ENCODE measurements at regions not wholly inside any gene's neighbourhood (a gene's known extent, or its start where the extent isn't known, plus 50 kb on each side); places are given as distances from the start of the nearest gene placed in this dataset.

DNA sequence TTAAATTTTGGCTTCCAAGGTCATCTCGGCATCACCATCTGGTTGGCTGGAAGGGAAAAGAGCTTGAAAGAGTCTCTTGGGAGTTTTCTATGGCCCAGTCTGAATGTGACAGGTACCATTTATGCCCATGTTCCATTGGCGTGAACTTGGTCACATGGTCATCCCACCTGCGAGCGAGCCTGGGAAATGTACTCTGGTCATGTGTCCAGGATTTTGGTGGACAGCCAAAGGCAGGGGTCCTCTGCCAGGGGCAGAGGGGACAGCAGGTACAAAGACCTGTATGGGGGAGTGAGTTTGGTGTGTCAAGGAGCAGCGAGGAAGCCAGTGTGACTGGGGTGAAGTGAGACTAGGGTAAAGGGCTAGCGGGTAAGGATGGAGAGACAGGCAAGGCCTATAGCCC lies 112.6 kb downstream of the CDC5L start:
- no peak for DNase-seq

DNA sequence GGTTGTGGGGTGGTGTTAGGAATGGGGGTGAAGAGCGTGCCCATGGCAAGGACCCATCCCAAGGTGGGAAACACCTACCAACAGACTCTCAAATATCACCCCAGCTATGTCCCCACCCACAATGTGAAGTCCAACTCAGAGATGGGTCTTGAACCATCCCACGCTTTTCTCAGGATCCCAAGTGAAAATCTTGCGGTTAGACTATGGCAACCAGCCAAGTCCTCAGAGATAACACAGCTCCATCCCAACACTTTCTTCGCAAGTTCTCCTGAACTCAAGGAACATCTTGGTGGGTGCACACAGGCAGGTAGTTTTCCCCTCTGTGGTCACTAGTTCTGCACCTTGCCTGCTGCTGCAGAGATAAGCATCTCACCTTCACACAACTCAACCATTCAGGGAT lies 116.0 kb downstream of the CDC5L start:
- DNase-seq, result no peak

DNA sequence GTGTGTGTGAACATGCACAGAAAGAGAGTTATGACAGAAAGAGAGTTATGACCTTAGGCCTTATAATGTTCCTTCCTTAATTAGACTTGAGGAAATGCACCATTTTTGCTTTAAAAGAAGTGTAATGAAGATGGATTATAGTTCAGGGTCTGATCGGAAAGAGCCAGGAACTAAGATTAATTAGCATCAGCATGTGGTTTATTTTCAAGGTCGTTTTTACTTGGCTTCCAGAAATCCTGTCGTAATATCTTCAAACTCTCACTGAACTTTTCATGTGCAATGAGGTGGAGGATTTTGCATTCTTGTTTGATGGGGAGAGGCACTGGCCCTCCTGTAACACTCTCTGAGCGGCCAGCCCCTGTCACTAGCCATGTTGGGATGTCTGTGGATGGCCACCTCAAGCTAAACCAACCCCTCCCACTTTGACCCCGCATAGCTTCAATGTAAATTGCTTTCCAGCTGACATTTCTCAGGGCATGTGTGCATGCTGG lies 116.8 kb downstream of the CDC5L start:
- DNase-seq, result no peak

DNA sequence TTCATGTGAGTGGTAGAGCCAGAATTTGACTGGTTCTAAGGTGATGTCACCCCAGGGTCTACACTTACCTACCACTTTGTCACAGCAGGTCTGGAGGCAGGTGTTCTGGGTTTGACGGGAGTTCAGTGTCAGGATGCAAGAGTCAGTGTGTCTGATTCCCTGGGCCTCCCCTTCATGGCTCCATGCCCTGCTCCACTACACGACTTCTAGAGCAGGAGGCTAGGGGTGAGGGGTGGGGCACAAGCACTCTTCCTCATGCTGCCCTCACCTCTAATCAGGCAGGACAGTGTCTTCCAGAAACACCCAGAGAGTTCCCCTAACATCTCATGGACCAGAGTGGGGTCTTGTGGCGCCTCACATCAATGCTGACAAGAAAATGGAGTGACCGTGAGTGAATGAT lies 118.2 kb downstream of the CDC5L start:
- DNase-seq, result no peak

DNA sequence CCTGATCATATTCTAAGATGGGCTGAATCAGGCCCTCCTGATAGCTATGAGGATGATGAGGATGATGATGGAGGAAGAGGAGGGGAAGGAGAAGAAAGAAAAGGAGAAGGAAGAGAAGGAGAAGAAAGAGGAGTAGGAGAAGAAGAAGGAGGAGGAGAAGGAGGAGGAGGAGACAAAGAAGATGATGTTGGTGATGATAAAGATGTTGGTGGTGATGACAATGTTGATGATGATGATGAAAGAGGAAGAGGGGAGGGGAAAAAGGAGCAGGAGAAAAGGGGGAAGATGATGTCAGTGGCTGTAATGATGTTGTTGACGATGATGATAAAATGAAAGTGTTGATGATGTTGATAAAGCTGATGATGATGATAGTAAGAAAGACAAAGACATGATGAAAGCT lies 119.5 kb downstream of the CDC5L start:
- no peak for DNase-seq

DNA sequence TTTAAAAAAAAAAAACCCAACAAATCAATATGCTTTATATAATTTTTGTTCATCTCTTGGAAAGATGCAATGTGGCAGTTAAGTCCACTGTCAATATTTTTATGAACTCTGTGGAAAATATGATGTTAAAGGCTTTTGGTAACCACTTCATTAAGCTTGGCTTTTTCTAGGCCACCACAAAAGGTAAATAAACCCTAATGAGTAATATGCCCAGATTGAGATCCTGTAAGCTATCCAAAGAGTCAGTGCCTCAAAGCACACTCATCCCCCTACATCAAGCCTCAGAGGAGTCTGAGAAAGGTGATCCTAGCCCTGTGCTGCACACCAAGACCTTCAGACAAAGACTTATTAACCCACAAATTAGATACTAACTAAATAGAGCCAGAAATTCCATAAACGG lies 121.1 kb downstream of the CDC5L start:
- DNase-seq, result no peak

DNA sequence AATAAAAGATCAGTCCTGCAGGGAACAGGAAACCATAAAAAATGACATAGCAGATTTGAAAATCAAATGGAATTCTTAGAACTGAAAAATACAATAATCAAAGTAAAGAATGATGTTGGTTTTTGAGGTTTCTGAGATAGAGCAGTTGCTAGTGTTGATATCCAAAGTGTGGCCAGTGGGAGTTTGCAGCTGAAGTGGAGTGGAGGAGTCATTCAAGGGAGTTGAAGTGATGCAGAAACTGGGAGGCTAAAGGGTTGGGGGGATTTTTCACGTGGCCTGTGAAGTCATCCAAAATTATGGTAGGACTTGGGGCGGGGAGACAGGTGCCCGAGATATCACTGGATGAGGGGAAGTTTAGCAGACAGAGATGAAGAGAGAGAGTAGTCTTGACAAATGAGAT lies 123.6 kb downstream of the CDC5L start:
- no peak for DNase-seq

DNA sequence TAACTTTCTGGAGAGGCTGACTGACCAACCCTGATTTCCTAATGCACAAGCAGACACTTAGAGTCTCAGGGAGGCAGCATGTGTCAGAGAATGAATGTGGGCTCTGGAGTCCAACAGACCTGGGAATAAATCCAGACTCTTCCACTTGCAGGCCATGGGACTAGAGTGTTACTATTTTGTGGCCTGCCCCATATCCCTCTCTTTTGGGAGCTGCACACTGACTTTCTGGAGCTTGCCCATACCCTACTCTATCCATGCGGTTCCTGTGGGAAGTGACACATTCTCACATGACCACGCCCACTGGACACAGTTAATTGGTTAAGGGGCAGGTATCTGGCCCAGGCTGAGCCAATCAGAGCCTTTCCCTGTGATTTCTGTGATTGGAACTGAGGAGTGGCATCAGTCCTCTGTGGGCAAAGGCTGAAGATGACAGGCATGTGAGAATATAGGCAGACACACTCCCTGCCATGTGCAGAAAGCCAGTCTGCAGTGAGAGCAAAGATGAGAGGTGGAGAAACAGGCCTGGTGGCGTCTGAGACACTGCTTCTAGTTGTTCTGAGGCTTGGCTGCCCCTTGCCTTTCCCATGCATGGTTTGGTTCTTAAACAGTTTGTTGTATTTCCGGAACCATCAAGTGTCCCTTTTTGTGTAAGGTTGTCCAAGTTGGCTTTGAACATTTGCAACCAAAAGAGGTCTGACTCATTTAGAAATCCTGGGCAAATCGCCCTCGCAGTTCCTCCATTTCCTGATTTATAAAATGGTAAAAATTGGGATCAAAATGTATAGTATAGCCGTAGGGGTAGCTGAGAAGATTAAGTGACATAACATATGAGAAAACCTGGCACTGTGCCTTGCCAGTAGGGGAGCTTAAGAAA lies 125.6 kb downstream of the CDC5L start:
- DNase-seq, result no peak

DNA sequence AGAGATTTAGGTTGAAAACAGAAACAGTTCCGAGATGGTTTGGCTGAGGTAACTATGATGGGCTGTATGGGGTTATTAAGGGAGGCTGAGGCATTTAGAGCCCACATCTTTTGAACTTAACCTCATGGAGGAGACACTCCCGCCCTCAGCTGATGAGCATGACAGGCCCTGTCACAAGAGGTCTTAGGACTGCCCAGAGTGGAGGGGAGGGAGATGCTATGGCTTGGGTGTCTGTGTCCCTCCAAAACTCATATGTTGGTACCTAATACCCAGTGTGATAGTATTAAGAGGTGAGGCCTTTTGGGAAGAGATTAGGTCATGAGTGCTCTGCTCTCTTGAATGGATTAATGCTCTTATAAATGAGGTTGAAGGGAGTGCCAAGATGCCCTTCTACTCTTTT lies 126.6 kb downstream of the CDC5L start:
- no peak for DNase-seq

DNA sequence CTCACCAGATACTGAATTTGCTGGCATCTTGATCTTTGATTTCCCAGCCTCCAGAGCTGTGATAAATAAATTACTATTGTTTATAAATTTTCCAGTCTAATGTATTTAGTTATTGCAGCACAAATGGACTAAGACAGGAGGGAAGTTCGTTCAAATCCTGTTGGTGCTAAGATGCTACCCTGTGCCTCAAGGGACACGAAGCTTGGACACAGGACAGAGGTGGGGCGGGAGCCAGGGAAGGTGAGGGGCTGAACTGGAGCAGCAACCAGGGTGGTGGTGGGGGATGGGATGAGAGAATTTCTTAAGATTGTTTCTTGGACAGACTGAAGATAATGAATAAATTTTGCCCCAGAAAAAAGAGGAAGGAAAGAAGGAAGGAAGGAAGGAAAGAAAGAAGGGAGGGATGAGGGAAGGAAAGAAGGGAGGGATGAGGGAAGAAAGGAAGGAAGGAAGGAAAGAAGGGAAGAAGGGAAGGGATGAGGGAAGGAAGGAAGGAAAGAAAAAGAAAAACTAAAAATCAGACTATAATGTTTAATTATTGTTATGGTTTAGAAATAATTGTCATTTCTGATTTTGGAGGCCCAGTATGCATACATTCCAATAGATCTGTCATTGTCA lies 127.2 kb downstream of the CDC5L start:
- DNase-seq, result no peak

DNA sequence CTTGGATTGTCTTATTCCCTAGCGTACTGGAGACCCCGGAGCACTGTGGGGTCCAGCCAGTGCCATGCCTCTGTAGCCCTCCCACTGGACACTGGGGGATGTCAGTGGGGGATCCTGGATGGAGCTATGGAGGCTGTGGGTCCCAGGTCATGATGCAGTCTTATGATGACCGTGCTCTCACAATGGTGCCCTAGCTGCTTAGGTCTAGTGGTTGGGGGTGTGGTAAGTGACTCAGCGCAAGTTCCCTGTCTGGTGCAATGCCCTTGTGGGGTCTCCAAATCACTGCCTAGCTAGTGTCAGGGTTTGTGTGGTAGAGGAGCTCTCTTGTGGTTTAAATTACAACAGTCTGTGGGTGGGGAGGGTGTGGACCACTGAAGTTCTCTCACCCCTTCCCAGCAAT lies 135.4 kb downstream of the CDC5L start:
- DNase-seq, result no peak

DNA sequence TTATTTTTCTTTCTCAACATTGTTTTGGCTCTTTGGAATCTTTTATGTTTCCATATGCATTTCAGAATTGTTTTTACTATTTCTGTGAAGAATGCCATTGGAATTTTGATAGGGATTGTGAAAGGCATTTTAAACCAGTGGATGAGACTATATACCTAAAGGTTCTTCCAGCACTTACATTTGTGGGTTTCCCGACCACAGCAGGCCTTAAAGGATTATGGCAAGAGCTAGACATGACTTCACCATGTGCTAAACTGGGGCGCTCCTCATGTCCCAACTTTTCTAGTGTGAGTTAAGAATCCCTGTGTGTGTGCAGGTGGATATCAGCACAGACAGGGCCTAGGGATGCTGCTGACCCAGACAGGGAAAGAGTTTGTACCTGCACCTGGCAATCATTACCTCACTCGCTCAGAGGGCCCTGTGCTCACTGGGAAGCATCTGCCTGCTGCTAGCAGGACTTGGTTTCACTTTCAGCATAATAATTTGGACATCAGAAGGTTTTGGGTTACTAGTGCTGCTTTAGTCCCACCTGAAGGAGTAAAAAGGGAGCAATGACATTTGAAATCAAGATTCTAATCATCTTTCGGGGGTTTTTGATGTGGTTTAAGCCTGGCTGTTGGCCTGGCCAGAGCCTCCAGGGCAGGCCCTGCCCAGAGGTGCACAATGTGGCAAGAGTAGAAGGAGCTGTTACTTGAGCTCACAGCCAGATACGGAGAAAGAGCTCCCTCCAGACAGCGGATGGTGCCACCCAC lies 137.1 kb downstream of the CDC5L start:
- no peak for DNase-seq

DNA sequence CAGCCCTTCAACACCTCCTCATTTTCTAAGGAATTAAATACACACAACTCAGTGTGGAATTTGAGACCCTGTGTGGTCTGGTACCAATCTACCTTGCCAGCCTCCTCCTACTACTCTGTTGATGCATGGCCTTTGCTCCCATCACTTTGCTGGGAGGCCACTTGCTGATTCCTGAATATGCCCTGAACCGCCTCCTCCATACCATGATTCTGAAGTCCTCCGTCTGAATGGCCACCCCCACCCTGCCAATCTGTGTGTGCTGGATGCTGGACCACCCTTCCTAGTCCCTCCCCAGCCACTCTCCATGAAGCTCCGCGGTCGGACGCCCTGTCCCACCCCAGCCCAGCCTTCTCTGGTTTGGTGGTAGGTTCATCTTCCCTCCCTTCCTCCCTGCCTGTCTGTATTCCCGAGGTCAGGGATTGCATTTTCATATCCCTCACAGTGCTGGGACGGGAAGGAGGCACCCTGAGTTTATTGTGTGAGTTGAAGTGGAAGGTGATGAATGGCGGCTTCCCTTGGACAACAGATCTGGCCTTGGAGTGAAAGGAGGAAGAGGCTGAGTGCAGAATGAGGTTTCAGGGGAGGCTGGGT lies 138.3 kb downstream of the CDC5L start:
- no peak for DNase-seq

DNA sequence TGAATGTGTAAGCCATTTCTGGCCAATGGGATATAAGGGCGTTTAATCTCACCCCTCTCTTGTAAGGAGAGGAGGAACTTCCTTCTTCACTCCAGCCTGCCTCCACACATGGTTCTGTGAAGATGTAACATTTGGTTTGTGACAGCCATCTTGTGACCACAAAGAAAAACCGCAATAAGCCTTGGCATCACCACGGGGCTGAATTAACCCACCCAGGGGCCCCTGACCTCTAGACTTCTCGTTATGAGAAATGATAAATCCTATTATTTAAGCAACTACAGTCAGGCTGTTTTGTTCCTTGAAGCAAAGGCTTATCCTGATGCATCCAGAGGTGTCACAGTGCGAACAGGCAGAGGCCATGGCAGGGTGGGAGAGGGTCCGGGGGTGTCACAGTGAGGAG lies 139.7 kb downstream of the CDC5L start:
- DNase-seq, result no peak

DNA sequence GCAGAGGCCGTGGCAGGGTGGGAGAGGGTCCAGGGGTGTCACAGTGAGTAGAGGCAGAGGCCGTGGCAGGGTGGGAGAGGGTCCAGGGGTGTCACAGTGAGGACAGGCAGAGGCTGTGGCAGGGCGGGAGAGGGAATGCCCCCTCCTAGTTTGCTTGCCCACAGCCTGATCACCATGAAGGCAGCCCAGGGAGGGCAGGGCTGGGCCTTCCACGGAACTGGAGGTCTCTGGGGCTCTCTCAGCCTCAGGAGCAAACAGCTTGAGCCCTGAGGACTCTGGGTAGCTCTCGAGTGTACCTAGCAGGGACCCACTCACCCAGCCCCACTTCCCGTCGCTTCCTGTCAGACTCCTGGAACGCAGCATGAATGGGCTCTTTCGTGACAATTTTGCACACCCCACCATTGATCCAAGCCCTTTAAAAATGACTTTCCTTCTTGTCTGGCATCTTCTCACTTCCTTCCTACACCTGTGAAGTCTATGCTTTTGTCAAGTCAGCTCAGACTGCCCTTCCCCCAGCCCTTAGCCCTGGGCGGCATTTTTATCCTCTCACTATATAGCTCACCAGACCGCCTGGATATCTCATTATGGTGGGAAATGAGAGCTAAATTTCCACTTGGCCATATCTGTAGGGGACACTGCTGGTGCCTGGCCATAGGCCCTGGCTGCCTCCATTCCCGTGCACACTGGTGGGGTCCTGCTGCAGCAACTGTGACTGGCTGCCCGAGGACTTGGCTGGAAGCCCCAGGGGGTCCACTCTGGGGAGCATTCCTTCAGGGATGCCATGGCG lies 140.3 kb downstream of the CDC5L start:
- no peak for DNase-seq

DNA sequence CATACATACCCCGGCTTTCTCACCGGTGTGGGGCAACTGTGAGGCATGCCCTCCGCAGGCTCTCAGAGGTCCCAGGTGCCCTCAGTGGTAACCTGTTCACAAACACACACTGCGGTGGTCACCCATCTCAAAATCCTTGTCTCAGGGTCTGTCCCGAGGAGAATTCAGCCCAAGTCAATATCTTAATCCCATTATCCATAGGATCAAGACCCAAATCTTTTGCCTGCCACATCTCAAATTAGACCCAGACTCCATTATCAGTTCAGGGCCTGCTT lies 140.8 kb downstream of the CDC5L start:
- no peak for DNase-seq

DNA sequence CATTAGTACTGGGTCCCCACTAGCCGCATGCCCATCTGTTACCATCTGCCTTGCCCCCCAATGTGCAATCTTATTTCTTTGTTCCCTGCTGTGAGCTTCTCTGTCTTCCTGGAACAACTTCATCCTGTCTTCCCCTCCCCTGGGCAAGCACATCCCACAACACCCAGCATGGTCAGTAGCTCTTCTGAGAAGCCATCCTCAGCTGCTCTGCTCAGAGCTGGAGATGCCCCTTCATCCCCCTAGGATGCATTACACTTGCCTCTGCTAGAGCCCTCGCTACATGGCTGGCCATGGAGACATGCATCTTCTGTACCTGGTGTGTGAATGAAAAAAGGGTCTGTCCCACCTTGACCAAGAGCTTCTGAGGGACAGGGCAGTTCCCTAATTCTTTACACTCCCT lies 141.2 kb downstream of the CDC5L start:
- no peak for DNase-seq

DNA sequence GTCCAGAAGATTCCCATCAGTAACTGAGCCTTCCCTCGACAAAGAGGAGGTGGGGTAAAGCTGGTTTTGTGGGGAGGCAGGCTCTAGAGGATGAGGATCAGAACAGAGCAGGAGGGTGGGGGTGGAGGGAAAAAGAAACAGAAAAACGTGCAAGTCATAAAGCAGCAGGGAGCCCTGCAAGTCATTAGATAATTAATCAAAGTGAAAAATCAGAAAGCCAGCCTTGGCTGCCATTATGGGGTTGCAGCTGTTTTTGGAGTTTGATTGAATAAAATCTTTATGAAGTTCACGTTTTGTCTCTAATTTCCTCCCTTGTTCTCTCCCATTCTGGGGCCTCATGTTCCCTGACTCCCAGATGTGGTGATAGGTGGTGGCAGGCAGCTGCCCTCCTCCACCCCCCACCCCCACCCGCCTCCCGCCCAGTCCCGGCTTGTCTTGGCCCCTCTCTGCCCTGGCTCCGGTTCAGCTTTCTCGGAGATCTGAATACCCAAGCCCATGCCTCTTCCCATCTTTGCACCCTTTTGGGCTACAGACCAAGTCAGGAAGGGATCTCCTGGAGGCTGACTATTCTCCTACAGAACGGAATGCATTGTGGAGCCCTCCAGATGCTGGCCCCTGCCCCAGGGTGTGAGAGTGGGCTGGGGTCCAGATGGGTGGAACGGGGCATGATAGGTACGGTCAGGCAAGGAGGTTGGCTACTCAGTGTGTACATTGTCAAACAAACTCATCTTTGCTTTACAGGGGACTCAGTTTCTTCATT lies 141.8 kb downstream of the CDC5L start:
- DNase-seq, result no peak

DNA sequence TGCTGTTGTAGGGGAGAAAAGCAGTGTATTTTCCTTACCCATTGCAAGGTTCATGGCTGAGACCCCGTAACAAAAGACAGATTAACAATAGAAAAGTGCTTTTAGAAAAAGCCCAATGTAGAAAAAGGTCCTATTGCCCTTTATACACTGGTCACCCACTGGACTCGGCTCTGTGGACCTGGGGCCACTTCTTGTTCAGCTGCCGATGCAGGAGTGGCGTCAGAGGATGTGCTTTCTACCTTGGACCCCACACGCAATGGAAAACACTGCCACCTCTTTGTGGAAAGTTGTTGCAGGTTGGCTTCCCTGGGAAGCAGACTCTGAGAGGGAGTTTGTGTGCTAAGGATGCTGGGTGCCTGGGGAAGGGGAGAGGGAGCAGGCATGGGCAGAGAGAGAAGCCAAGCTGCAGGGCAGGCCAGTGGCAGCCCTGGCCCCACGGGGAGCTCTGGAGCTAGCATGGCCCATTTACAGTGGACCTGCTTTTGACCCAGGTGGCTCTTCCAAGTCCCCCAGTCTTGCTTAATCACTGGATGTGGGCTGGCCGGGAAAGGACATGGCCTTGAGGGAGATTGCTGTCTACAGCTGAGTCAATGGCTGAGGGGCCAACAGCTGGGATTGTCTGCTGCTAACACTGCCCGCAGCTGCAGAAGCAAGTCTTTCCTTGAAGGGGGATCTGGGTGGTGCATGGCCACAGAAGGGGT lies 142.9 kb downstream of the CDC5L start:
- DNase-seq, result peak in 1 of 2 donors; percentile 12

DNA sequence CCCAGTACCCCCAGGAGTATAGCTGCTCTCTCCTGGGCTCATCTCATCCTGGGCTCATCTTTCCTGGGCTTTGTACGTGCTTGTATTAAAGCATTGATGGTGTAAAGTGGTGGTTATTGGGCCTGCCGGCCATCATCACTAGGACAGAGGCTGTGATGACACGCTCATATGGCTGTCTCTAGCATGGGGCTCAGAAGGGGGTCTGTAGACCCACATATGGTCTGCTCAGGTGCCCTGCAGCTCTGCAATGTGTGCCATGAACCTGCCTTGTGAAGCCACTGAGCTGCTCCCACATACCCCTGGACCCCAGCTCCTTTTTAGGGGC lies 143.4 kb downstream of the CDC5L start:
- DNase-seq, result no peak
